Suppressor macrophage treated with lipopolysaccharide for 1 hour (primary cell): ENCODE measurements at regions not wholly inside any gene's neighbourhood (a gene's known extent, or its start where the extent isn't known, plus 50 kb on each side); places are given as distances from the start of the nearest gene placed in this dataset.

ENCODE experiments used
- DNase-seq, 3 donors: peaks; one replicate each; pipeline ENCODE4 v3.0.0-alpha.2; 2020 to 2022

- DNase-seq, result no peak
Measured at GRCh38 chr18:27447451-27447881, 262.4 kb upstream of the CHST9 start.

DNA sequence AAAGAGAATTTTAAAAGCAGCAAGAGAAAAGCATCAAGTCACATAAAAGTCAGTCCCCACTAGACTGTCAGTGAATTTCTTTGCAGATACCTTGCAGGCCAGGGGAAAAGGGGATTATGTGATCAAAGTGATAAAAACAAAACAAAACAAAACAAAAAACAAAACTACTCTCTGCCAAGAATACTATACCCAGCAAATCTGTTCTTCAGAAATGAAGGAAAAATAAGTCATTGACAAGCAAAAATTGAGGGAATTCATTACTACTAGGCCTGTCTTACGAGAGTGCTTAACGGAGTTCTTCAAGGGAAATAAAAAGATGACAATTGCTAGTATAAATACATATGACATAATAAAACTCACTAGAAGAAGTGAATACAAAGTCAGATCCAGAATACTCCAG is 245.5 kb upstream of the CHST9 start:
- no peak for DNase-seq

- no peak for DNase-seq
Measured at GRCh38 chr18:27428716-27429475, 243.8 kb upstream of the CHST9 start.

DNA sequence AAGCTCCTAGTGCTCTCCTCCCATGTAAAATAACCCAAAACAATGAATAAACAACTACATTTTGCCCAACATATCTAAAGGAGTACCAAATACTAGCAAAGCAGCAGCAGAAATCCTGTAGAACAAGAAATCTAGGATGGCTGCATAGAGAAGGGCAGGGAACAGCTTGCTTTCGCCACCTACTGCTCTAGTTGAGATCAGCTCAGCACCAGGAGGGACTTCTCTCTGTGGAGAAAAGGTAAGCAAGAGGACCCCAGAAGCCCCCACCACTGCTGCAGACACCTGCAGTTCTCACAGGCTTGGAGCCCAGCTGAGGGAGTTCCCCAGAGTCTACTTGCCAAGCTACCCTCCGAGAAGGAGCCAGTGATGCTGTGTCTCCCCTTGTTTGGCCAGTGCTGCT is 243.0 kb upstream of the CHST9 start:
- DNase-seq, result no peak

GRCh38 chr18:27423581-27423980 is 238.5 kb upstream of the CHST9 start:
- DNase-seq, result no peak

GRCh38 chr18:27419646-27420045 is 234.5 kb upstream of the CHST9 start:
- DNase-seq, result no peak

DNA sequence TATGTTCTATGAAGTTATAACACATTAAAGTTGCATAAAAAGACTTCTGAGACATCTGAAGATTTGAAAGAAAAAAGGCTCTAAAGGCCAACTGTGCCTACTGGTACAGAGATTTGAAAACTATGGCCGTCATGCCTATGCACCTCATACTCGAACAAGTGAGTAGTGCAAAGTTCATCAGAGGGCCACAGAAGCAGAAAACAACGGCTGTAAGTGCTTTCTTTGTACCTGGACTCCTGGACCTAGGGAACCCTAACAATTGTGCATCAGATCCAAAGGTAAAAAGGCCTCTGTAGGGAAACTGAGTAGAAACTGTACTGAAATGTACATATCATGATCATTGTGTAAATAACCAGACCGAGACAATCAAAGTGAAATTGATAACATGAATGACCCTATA is 230.4 kb upstream of the CHST9 start:
- no peak for DNase-seq

- no peak for DNase-seq
Measured at GRCh38 chr18:27414682-27415081, 229.6 kb upstream of the CHST9 start.

DNA sequence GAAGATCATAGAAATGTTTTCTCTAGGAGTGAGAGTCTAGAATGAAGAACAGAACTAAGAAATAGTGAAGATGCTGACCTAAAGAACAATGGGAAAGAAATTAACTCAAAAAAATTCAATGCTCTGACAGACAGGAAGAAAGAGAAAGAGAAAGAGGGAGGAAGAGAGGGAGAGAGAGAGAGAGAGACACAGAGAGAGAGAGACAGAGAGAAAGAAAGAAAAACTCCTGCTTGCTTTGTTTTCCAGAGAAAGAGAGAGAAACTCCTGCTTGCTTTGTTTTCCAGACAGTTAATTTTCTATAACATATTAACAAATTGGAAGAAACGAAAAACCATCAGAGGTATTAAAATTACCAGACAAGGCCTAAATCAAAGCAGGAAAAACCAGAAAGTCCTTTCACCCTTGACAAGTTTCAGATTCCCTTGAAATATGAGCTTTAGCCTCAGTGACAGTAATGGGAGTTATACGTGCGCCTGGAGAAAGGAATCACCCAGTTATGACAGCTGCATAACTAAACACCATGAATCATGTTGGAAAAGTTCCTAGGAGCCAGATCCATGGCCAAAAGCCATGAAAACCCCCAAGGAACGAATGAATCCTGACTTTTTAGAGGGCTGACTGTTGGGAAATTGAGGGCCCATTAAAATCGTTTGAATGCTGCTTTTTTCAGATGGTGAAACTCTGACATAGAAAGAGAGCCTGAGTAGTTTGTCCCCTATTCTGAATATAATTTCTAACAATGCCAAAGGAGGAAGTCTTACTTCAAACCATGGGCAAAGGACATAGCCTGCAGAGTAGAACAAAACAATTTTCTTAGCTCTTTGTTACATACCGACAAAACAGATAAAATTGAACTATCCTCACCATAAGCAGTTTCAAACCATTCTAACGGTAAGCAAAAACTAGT is 228.6 kb upstream of the CHST9 start:
- DNase-seq, result no peak

DNA sequence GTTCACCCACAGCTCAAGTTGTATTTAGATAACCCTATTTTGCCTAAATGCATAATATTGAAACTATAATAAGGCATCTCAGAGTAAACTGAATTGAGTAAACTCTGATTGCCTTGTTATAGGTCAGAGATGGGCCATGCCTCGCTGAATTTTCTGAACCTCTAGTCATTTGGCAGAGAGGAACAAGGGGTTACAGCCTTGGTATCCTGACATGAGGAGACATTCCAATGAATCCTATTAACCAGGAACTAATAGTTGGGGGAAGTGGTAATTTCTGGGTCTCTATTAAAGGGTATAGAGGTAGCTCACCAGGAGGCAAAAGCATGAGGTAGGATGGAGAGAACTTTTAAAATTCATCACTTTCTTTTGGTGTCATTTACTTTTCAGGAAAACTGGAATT is 227.4 kb upstream of the CHST9 start:
- no peak for DNase-seq

GRCh38 chr18:27411911-27412310 is 226.8 kb upstream of the CHST9 start:
- DNase-seq, result no peak

- no peak for DNase-seq
Measured at GRCh38 chr18:27411013-27411412, 225.9 kb upstream of the CHST9 start.

DNA sequence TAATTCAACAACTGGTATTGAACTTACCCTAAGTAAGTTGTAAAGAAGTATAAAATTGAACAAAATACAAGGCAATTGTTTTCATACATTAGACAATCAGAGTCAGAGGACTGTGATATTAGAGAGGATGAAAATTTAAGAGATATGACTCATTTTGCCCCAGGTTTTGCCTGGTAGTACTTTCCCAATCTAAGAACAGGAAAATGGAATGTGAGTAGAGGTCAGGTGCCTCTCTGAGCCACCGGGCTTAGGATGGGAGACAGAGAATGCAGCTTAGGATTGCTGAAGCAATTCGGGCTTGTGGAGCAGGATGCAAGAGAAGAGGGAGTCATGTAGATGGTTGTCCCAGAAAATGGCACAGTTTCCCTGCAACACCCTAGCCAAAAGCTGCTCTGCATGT is 219.7 kb upstream of the CHST9 start:
- no peak for DNase-seq

DNA sequence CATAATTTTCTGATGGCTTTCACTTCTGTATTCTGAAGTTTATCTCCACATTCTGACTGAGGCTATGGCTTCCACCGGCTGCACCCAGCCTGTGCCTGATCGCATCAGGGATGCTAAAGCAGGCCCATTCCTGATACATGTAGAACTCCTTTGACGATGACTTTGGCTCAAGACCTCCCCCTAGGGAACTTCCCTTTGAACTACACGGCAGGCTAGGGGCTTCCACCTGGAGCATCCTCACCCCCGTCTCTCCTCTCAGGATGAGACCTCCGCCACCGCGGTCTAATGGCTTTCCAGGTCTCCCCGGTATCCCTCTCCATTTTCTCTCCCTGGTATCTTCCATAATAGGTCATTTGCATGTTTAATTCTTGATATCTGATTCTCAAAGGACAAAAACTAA is 214.9 kb upstream of the CHST9 start:
- no peak for DNase-seq

GRCh38 chr18:27395752-27396151 is 210.6 kb upstream of the CHST9 start:
- no peak for DNase-seq

GRCh38 chr18:27394687-27395086 is 209.6 kb upstream of the CHST9 start:
- no peak for DNase-seq

DNA sequence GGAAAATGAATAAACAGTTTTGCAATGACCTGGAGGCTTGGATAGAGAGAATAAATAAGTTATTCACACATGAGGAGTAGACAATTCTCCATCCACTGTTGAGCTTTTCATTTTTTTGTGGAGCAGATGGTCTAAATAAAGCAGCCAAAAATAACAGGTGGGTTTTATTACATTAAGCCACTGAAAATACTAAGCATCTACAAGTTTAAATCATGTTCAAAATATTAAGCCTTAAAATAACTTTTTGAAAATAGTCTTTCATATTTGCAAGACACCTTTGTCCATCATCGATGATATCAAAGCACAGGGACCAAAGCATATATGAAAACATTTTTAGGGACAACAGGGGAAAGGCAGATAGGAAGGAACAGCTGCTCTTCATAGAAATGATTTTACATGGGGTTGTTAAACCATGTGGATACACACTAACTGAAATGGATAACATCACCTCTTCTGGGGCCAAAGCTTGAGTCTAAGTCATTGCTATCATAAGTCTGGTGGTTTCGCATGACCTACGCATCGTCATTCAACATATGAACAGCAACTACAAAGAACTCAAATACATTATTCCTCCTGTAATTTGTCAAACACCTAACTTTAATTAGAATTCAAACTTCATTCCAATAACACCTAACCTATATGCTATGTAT is 197.6 kb upstream of the CHST9 start:
- DNase-seq, result no peak

- peak in 1 of 3 donors; percentile 2 for DNase-seq
Measured at GRCh38 chr18:27378431-27379095, 193.5 kb upstream of the CHST9 start.

DNA sequence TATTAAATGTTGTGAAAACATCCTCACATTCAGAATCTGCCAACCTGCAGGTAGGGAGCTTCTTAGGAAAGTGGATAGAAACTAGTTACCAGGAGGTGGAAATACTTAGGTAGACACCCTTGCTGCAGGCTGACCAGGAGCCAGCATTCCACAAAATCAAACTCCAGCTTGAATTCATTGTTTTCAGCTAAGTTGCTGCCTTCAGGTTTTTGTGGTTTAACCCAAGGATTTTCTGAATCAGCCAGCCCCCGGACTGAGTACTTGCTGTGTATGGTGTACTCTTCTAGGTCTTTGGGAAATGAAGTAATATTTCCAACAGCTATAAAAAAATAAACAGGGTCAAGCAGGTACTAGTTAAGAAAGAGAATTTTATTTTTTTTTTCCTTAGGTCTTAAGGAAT is 192.1 kb upstream of the CHST9 start:
- no peak for DNase-seq

DNA sequence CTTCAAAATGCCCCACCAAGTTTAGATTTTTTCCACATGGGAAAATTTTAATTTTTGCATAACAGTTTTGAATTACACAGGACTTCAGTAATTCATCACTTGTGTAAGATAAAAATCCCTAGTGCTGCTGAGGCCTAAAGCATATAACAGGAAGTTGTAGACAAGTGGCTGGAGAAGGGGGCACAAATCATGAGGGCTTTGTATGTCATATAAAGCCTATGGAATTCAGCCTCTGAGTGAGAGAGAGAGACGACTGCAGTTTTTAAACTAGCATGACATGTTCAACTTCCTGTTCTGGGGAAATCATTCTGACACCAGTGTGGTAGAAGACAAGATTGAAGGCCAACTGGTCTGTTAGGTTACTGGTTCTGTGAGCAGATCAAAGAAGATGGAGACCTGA is 187.3 kb upstream of the CHST9 start:
- DNase-seq, result no peak

- DNase-seq, result no peak
Measured at GRCh38 chr18:27366665-27367064, 181.6 kb upstream of the CHST9 start.

- no peak for DNase-seq
Measured at GRCh38 chr18:27366151-27366550, 181.0 kb upstream of the CHST9 start.

- no peak for DNase-seq
Measured at GRCh38 chr18:27363872-27364271, 178.8 kb upstream of the CHST9 start.
